GM23338 (cell line): ENCODE measurements at regions not wholly inside any gene's neighbourhood (a gene's known extent, or its start where the extent isn't known, plus 50 kb on each side); places are given as distances from the start of the nearest gene placed in this dataset.

Source experiments
- ATAC-seq: fragments of 200-7000 bp; cut with Tn5 transposase; 3 replicates; pipeline ENCODE4 v1.9.1; 2020
- DNase-seq: peaks from one replicate; pipeline ENCODE4 v3.0.0-alpha.2; 2015; ENCODE audit warnings: low spot score
- H2AFZ ChIP-seq: fragments of 200-600 bp; sonication (generic); 2 replicates; pipeline ENCODE4 v1.8.0; 2016; ENCODE audit warnings: antibody characterized with exemption, mild to moderate bottlenecking, moderate library complexity
- H3F3A ChIP-seq: fragments of 200-600 bp; sonication (generic); replicated peaks from 2 replicates; pipeline ENCODE4 v1.8.0; 2017; ENCODE audit warnings: antibody characterized with exemption, mixed run types, low read depth
- H3K27ac ChIP-seq: fragments of 200-600 bp; sonication (generic); 2 replicates; pipeline ENCODE4 v1.6.1; 2016; ENCODE audit warnings: low read depth
- H3K27me3 ChIP-seq: fragments of 200-600 bp; sonication (generic); 2 replicates; pipeline ENCODE4 v1.8.0; 2016; ENCODE audit warnings: mild to moderate bottlenecking, mixed run types, moderate library complexity; ENCODE audit not compliant: insufficient read depth
- H3K36me3 ChIP-seq: fragments of 200-600 bp; sonication (generic); 2 replicates; pipeline ENCODE4 v1.8.0; 2016; ENCODE audit warnings: mild to moderate bottlenecking; ENCODE audit not compliant: insufficient read depth
- H3K4me1 ChIP-seq: fragments of 200-600 bp; sonication (generic); 2 replicates; pipeline ENCODE4 v1.8.0; 2016; ENCODE audit warnings: mild to moderate bottlenecking, moderate library complexity; ENCODE audit not compliant: insufficient read depth
- H3K4me2 ChIP-seq: fragments of 200-600 bp; sonication (generic); 2 replicates; pipeline ENCODE4 v1.7.1; 2017; ENCODE audit warnings: mixed run types
- H3K4me3 ChIP-seq: fragments of 200-600 bp; sonication (generic); 2 replicates; pipeline ENCODE4 v1.6.1; 2016; ENCODE audit warnings: mixed run types
- H3K79me2 ChIP-seq: fragments of 200-600 bp; sonication (generic); replicated peaks from 2 replicates; pipeline ENCODE4 v1.8.0; 2017; ENCODE audit warnings: mild to moderate bottlenecking; ENCODE audit not compliant: insufficient read depth
- H3K9me2 ChIP-seq: fragments of 200-600 bp; sonication (generic); 2 replicates; pipeline ENCODE4 v1.8.0; 2017; ENCODE audit not compliant: insufficient read depth
- H4K20me1 ChIP-seq: fragments of 200-600 bp; sonication (generic); replicated peaks from 2 replicates; pipeline ENCODE4 v1.8.0; 2017; ENCODE audit warnings: mild to moderate bottlenecking; ENCODE audit not compliant: insufficient read depth
- H3K27ac Mint-ChIP-seq: 2 replicates; pipeline ENCODE4 v1.8.0; 2020; ENCODE audit warnings: inconsistent platforms, mild to moderate bottlenecking, moderate library complexity, mixed read lengths
- H3K27me3 Mint-ChIP-seq: 3 replicates; pipeline ENCODE4 v1.8.0; 2022; ENCODE audit warnings: low read depth, mild to moderate bottlenecking, moderate library complexity, mixed read lengths, inconsistent platforms; ENCODE audit not compliant: insufficient read depth, poor library complexity
- H3K36me3 Mint-ChIP-seq: 3 replicates; pipeline ENCODE4 v1.8.0; 2021; ENCODE audit warnings: low read depth, mild to moderate bottlenecking, inconsistent platforms, moderate library complexity, mixed read lengths
- H3K4me1 Mint-ChIP-seq: 3 replicates; pipeline ENCODE4 v1.8.0; 2020; ENCODE audit warnings: mild to moderate bottlenecking, inconsistent platforms, mixed read lengths
- H3K4me3 Mint-ChIP-seq: 3 replicates; pipeline ENCODE4 v1.8.0; 2021; ENCODE audit warnings: moderate library complexity, mild to moderate bottlenecking, inconsistent platforms, mixed read lengths
- H3K9me3 Mint-ChIP-seq: 3 replicates; pipeline ENCODE4 v1.8.0; 2020; ENCODE audit warnings: moderate library complexity, mild to moderate bottlenecking, inconsistent platforms, mixed read lengths
- CREB1 ChIP-seq: fragments of 250-450 bp; sonication (Bioruptor Pico); IDR thresholded peaks from 2 replicates; pipeline ENCODE4 v1.5.0; 2020; ENCODE audit warnings: low read depth, mild to moderate bottlenecking, moderate library complexity
- ETS1 ChIP-seq: IDR thresholded peaks from 2 replicates; pipeline ENCODE4 v1.6.1; 2016; ENCODE audit warnings: antibody characterized with exemption
- EZH2 ChIP-seq: fragments of 200-600 bp; sonication (generic); IDR thresholded peaks from one replicate; pipeline ENCODE4 v1.8.0; 2017; ENCODE audit warnings: antibody characterized with exemption, mild to moderate bottlenecking, low read depth; ENCODE audit not compliant: unreplicated experiment
- EZH2phosphoT487 ChIP-seq: fragments of 200-600 bp; sonication (generic); IDR thresholded peaks from one replicate; pipeline ENCODE4 v1.8.1; 2018; ENCODE audit warnings: antibody characterized with exemption; ENCODE audit not compliant: unreplicated experiment
- JUNB ChIP-seq: IDR thresholded peaks from one replicate; pipeline ENCODE4 v1.6.1; 2016; ENCODE audit warnings: antibody characterized with exemption; ENCODE audit not compliant: unreplicated experiment
- NANOG ChIP-seq: IDR thresholded peaks from 2 replicates; pipeline ENCODE4 v1.6.1; 2016; ENCODE audit warnings: antibody characterized with exemption, borderline replicate concordance
- POLR2AphosphoS5 ChIP-seq: IDR thresholded peaks from 2 replicates; pipeline ENCODE4 v1.6.1; 2016; ENCODE audit warnings: antibody characterized with exemption, low read depth
- STAT1 ChIP-seq: IDR thresholded peaks from one replicate; pipeline ENCODE4 v1.6.1; 2016; ENCODE audit warnings: antibody characterized with exemption; ENCODE audit not compliant: unreplicated experiment
- ZNF331 ChIP-seq: fragments of 250-450 bp; sonication (Bioruptor Pico); IDR thresholded peaks from 2 replicates; pipeline ENCODE4 v1.5.0; 2020; ENCODE audit warnings: low read depth, mild to moderate bottlenecking, moderate library complexity
- TF ChIP-seq, protein P1 (sequence below), 2 experiments: fragments of 200-600 bp in 1 of 2; sonication (generic) in 1 of 2; conservative IDR thresholded peaks; 2 replicates each; pipeline versions ENCODE4 v1.5.1 to v1.6.1; 2016 to 2017; ENCODE audit warnings: antibody characterized with exemption in 2 of 2, low read depth in 2 of 2, mild to moderate bottlenecking in 2 of 2, moderate library complexity in 1 of 2
- TF ChIP-seq, protein P2 (sequence below): fragments of 250-450 bp; sonication (Bioruptor Pico); IDR thresholded peaks from 2 replicates; pipeline ENCODE4 v1.5.0; 2020; ENCODE audit warnings: mild to moderate bottlenecking, moderate library complexity

GRCh38 chr5:122718611-122719010 is 56.3 kb upstream of the SNX2 start:
- no peak for ATAC-seq
- no peaks in the 10 kb centered on the region for H3K27me3 ChIP-seq
- TF ChIP-seq EZH2phosphoT487 = no peak
- TF ChIP-seq, protein P1, sequence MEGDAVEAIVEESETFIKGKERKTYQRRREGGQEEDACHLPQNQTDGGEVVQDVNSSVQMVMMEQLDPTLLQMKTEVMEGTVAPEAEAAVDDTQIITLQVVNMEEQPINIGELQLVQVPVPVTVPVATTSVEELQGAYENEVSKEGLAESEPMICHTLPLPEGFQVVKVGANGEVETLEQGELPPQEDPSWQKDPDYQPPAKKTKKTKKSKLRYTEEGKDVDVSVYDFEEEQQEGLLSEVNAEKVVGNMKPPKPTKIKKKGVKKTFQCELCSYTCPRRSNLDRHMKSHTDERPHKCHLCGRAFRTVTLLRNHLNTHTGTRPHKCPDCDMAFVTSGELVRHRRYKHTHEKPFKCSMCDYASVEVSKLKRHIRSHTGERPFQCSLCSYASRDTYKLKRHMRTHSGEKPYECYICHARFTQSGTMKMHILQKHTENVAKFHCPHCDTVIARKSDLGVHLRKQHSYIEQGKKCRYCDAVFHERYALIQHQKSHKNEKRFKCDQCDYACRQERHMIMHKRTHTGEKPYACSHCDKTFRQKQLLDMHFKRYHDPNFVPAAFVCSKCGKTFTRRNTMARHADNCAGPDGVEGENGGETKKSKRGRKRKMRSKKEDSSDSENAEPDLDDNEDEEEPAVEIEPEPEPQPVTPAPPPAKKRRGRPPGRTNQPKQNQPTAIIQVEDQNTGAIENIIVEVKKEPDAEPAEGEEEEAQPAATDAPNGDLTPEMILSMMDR (conservative IDR thresholded peaks at IDR 0.05; ENCODE audit: low read depth in 2 of 2) = no peak
- no peak for TF ChIP-seq ZNF331 (CRISPR knock-in tag)
- TF ChIP-seq STAT1 = no peak
- no peak for TF ChIP-seq EZH2
- TF ChIP-seq POLR2AphosphoS5 = no peak
- TF ChIP-seq CREB1 (CRISPR knock-in tag) = no peak
- TF ChIP-seq ETS1 = no peak
- TF ChIP-seq, protein P2, sequence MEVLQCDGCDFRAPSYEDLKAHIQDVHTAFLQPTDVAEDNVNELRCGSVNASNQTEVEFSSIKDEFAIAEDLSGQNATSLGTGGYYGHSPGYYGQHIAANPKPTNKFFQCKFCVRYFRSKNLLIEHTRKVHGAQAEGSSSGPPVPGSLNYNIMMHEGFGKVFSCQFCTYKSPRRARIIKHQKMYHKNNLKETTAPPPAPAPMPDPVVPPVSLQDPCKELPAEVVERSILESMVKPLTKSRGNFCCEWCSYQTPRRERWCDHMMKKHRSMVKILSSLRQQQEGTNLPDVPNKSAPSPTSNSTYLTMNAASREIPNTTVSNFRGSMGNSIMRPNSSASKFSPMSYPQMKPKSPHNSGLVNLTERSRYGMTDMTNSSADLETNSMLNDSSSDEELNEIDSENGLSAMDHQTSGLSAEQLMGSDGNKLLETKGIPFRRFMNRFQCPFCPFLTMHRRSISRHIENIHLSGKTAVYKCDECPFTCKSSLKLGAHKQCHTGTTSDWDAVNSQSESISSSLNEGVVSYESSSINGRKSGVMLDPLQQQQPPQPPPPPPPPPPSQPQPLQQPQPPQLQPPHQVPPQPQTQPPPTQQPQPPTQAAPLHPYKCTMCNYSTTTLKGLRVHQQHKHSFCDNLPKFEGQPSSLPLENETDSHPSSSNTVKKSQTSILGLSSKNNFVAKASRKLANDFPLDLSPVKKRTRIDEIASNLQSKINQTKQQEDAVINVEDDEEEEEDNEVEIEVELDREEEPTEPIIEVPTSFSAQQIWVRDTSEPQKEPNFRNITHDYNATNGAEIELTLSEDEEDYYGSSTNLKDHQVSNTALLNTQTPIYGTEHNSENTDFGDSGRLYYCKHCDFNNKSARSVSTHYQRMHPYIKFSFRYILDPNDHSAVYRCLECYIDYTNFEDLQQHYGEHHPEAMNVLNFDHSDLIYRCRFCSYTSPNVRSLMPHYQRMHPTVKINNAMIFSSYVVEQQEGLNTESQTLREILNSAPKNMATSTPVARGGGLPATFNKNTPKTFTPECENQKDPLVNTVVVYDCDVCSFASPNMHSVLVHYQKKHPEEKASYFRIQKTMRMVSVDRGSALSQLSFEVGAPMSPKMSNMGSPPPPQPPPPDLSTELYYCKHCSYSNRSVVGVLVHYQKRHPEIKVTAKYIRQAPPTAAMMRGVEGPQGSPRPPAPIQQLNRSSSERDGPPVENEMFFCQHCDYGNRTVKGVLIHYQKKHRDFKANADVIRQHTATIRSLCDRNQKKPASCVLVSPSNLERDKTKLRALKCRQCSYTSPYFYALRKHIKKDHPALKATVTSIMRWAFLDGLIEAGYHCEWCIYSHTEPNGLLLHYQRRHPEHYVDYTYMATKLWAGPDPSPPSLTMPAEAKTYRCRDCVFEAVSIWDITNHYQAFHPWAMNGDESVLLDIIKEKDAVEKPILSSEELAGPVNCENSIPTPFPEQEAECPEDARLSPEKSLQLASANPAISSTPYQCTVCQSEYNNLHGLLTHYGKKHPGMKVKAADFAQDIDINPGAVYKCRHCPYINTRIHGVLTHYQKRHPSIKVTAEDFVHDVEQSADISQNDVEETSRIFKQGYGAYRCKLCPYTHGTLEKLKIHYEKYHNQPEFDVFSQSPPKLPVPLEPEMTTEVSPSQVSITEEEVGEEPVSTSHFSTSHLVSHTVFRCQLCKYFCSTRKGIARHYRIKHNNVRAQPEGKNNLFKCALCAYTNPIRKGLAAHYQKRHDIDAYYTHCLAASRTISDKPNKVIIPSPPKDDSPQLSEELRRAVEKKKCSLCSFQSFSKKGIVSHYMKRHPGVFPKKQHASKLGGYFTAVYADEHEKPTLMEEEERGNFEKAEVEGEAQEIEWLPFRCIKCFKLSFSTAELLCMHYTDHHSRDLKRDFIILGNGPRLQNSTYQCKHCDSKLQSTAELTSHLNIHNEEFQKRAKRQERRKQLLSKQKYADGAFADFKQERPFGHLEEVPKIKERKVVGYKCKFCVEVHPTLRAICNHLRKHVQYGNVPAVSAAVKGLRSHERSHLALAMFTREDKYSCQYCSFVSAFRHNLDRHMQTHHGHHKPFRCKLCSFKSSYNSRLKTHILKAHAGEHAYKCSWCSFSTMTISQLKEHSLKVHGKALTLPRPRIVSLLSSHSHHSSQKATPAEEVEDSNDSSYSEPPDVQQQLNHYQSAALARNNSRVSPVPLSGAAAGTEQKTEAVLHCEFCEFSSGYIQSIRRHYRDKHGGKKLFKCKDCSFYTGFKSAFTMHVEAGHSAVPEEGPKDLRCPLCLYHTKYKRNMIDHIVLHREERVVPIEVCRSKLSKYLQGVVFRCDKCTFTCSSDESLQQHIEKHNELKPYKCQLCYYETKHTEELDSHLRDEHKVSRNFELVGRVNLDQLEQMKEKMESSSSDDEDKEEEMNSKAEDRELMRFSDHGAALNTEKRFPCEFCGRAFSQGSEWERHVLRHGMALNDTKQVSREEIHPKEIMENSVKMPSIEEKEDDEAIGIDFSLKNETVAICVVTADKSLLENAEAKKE (CRISPR knock-in tag) = no peak
- TF ChIP-seq NANOG = no peak
- no peak for TF ChIP-seq JUNB
- DNase-seq = no peak
- no peaks in the 10 kb centered on the region for H3K36me3 Mint-ChIP-seq
- H4K20me1 ChIP-seq = no peaks in the 10 kb centered on the region
- no peaks in the 10 kb centered on the region for H3F3A ChIP-seq
- H3K4me1 Mint-ChIP-seq = peaks cover 3% of the 10 kb centered on the region
- H3K4me3 Mint-ChIP-seq = no peak overlapping the region
- H3K4me2 ChIP-seq = no peak overlapping the region
- H3K27me3 Mint-ChIP-seq = no peaks in the 10 kb centered on the region
- no peaks in the 10 kb centered on the region for H3K4me1 ChIP-seq
- H3K36me3 ChIP-seq = no peaks in the 10 kb centered on the region
- H3K27ac Mint-ChIP-seq = no peak overlapping the region
- H3K9me2 ChIP-seq = peaks cover 3% of the 10 kb centered on the region; the same call in 1 of the 2 replicates
- H3K79me2 ChIP-seq = no peaks in the 10 kb centered on the region
- no peaks in the 10 kb centered on the region for H3K9me3 Mint-ChIP-seq
- H2AFZ ChIP-seq = no peak overlapping the region
- H3K27ac ChIP-seq = no peak overlapping the region
- H3K4me3 ChIP-seq = no peak overlapping the region
